Endodermal cell (in vitro differentiated cells): ENCODE measurements at regions not wholly inside any gene's neighbourhood (a gene's known extent, or its start where the extent isn't known, plus 50 kb on each side); places are given as distances from the start of the nearest gene placed in this dataset.

Experiments used
- DNase-seq: peaks from one replicate; pipeline ENCODE4 v3.0.0-alpha.2; 2017
- H3K27ac ChIP-seq: 2 replicates; pipeline ENCODE4 v1.5.1; 2013; ENCODE audit warnings: mild to moderate bottlenecking, low read depth, low read length, moderate library complexity
- H3K27me3 ChIP-seq: 2 replicates; pipeline ENCODE4 v1.6.1; 2013; ENCODE audit warnings: mild to moderate bottlenecking, low read length, moderate library complexity; ENCODE audit not compliant: insufficient read depth, control insufficient read depth, poor library complexity, severe bottlenecking
- H3K36me3 ChIP-seq: 2 replicates; pipeline ENCODE4 v1.7.0; 2013; ENCODE audit warnings: mild to moderate bottlenecking, low read length, moderate library complexity; ENCODE audit not compliant: control insufficient read depth, insufficient read depth
- H3K4me1 ChIP-seq: one replicate; pipeline ENCODE4 v1.7.0; 2013; ENCODE audit warnings: low read length; ENCODE audit not compliant: control insufficient read depth, insufficient read depth
- H3K4me3 ChIP-seq: 2 replicates; pipeline ENCODE4 v1.5.1; 2013; ENCODE audit warnings: mild to moderate bottlenecking, low read length, moderate library complexity
- H3K9ac ChIP-seq: 2 replicates; pipeline ENCODE4 v1.6.1; 2013; ENCODE audit warnings: mild to moderate bottlenecking, low read length, moderate library complexity; ENCODE audit not compliant: poor library complexity, severe bottlenecking; ENCODE audit errors: extremely low read depth
- H3K9me3 ChIP-seq: 2 replicates; pipeline ENCODE4 v1.6.1; 2013; ENCODE audit warnings: mild to moderate bottlenecking, low read length, moderate library complexity; ENCODE audit not compliant: control insufficient read depth
- H3K27ac Mint-ChIP-seq: 2 replicates; pipeline ENCODE4 v1.8.0; 2020; ENCODE audit warnings: mixed read lengths
- H3K27me3 Mint-ChIP-seq: 2 replicates; pipeline ENCODE4 v1.8.0; 2021; ENCODE audit warnings: mild to moderate bottlenecking, mixed read lengths; ENCODE audit not compliant: insufficient read depth
- H3K36me3 Mint-ChIP-seq: 2 replicates; pipeline ENCODE4 v1.8.0; 2020; ENCODE audit warnings: low read depth, mixed read lengths
- H3K4me1 Mint-ChIP-seq: 2 replicates; pipeline ENCODE4 v1.8.0; 2020; ENCODE audit warnings: mixed read lengths
- H3K4me3 Mint-ChIP-seq: 2 replicates; pipeline ENCODE4 v1.8.0; 2020; ENCODE audit warnings: mild to moderate bottlenecking, moderate library complexity, mixed read lengths
- H3K9me3 Mint-ChIP-seq: 2 replicates; pipeline ENCODE4 v1.8.0; 2020; ENCODE audit warnings: mild to moderate bottlenecking, mixed read lengths
- WGBS, 2 experiments: methylation state at CpG; one replicate each; pipeline versions ENCODE4 v1.1.5 to v1.1.7; 2013; ENCODE audit warnings: missing lambda C conversion rate in 2 of 2, mixed read lengths in 1 of 2; ENCODE audit not compliant: insufficient coverage in 1 of 2, insufficient read length in 1 of 2; 5-methylcytosine and 5-hydroxymethylcytosine counted together
- TF ChIP-seq, protein P1 (sequence below): fragments of 200-600 bp; sonication (generic); conservative IDR thresholded peaks from 2 replicates; pipeline ENCODE4 v1.5.0; 2021; ENCODE audit warnings: antibody characterized with exemption, mild to moderate bottlenecking

DNA sequence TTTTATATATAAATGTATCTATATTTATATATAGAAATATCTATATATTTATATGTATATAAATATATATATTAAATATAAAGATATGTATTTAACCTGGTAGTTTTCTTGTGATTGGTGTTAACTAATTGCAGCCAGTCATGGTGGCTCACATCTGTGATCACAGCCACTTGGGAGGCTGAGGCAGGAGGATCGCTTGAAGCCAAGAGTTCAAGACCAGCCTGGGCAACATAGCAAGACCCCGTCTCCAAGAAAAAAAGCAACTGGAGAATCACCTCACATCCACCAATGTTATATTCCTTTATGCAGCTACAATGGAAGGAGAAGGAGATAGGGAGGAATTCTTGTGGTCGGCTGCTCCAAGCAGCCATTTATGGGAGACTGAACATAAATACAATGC lies 224.9 kb downstream of the BAMBI start:
- no peak overlapping the region for H3K4me3 ChIP-seq
- WGBS, 2 experiments, result 92% methylated on average over 2 of the region's 3 CpGs; no CpG with 5 or more reads in 1 of the 2 experiments
- no peak overlapping the region for H3K27ac ChIP-seq
- H3K36me3 Mint-ChIP-seq, result no peaks in the 10 kb centered on the region
- no peaks in the 10 kb centered on the region for H3K27me3 ChIP-seq
- peaks cover 4% of the 10 kb centered on the region for H3K4me1 ChIP-seq
- H3K9me3 Mint-ChIP-seq, result peaks cover 14% of the 10 kb centered on the region
- no peak for DNase-seq
- H3K9ac ChIP-seq, result no peak overlapping the region
- H3K27me3 Mint-ChIP-seq, result no peaks in the 10 kb centered on the region
- no peaks in the 10 kb centered on the region for H3K36me3 ChIP-seq
- TF ChIP-seq, protein P1, sequence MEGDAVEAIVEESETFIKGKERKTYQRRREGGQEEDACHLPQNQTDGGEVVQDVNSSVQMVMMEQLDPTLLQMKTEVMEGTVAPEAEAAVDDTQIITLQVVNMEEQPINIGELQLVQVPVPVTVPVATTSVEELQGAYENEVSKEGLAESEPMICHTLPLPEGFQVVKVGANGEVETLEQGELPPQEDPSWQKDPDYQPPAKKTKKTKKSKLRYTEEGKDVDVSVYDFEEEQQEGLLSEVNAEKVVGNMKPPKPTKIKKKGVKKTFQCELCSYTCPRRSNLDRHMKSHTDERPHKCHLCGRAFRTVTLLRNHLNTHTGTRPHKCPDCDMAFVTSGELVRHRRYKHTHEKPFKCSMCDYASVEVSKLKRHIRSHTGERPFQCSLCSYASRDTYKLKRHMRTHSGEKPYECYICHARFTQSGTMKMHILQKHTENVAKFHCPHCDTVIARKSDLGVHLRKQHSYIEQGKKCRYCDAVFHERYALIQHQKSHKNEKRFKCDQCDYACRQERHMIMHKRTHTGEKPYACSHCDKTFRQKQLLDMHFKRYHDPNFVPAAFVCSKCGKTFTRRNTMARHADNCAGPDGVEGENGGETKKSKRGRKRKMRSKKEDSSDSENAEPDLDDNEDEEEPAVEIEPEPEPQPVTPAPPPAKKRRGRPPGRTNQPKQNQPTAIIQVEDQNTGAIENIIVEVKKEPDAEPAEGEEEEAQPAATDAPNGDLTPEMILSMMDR, result no peak
- H3K4me1 Mint-ChIP-seq, result no peaks in the 10 kb centered on the region
- H3K27ac Mint-ChIP-seq, result no peak overlapping the region
- H3K4me3 Mint-ChIP-seq, result no peak overlapping the region
- H3K9me3 ChIP-seq, result peaks cover 12% of the 10 kb centered on the region

DNA sequence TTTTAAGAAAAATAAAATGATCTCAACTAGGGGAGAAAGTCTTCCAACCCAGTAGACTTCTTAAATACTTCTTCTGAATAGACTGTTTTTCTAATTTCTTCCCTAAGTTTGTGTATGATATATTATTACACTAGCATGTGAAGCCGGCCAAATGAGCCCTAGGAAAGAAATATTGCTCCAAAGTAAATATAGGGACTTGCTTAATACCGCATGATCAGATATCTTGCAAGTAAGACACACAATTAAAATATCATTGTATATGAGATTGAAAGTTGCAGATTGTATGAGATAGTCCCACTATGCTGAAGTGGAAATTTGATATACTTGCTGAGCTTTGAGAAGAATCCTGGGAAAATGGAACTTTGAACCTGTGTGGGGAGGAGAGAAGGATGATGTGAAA lies 225.7 kb downstream of the BAMBI start:
- Mint-ChIP-seq H3K9me3 (peaks cover 11% of the 10 kb centered on the region), H3K4me3 (no peak overlapping the region), H3K27ac (no peak overlapping the region), H3K27me3 (no peaks in the 10 kb centered on the region), H3K4me1 (no peaks in the 10 kb centered on the region), H3K36me3 (no peaks in the 10 kb centered on the region)
- DNase-seq, result no peak
- H3K27ac ChIP-seq, result no peak overlapping the region
- no peak overlapping the region for H3K4me3 ChIP-seq
- peaks cover 12% of the 10 kb centered on the region for H3K9me3 ChIP-seq
- no peaks in the 10 kb centered on the region for H3K27me3 ChIP-seq
- WGBS, 2 experiments, result 78% methylated on average over 1 of the region's 2 CpGs; no CpG with 5 or more reads in 1 of the 2 experiments
- no peaks in the 10 kb centered on the region for H3K36me3 ChIP-seq
- TF ChIP-seq, protein P1, result no peak
- no peak overlapping the region for H3K9ac ChIP-seq
- peaks cover 4% of the 10 kb centered on the region for H3K4me1 ChIP-seq

DNA sequence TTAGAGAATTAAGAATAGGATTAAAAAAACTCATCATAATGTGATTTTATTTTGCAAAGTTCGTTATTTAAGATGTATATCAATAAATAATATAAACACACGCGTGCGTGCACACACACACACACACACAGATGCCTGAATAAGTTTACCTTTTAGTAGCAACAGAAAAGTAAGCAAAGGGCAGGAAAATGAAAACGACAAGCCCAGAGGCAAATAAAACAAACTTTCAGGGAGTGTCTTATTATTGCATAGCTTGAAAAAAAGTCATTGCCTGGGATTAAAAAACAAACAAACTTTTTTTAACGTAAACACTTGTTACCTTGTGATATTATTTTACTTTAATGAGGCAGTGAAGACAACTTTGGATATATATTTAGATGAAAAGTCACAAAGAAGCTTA lies 226.4 kb downstream of the BAMBI start:
- no peak overlapping the region for H3K27ac Mint-ChIP-seq
- H3K36me3 Mint-ChIP-seq, result no peaks in the 10 kb centered on the region
- Histone ChIP-seq H3K9ac (no peak overlapping the region), H3K9me3 (peaks cover 12% of the 10 kb centered on the region), H3K36me3 (no peaks in the 10 kb centered on the region), H3K4me1 (peaks cover 4% of the 10 kb centered on the region), H3K27ac (no peak overlapping the region), H3K27me3 (no peaks in the 10 kb centered on the region), H3K4me3 (no peak overlapping the region)
- no peaks in the 10 kb centered on the region for H3K4me1 Mint-ChIP-seq
- no peak for DNase-seq
- peaks cover 11% of the 10 kb centered on the region for H3K9me3 Mint-ChIP-seq
- no peak overlapping the region for H3K4me3 Mint-ChIP-seq
- H3K27me3 Mint-ChIP-seq, result no peaks in the 10 kb centered on the region
- whole genome bisulfite sequencing, 2 experiments, result 85 to 94% methylated on average over 2 of the region's 6 CpGs
- TF ChIP-seq, protein P1, result no peak
